MCF 10A (cell line): ENCODE measurements at regions not wholly inside any gene's neighbourhood (a gene's known extent, or its start where the extent isn't known, plus 50 kb on each side); places are given as distances from the start of the nearest gene placed in this dataset.

Experiments used
- BruUV-seq: library from RNA; stranded (reverse); fragments of 400-500 nt; replicated peaks from 2 replicates; lab custom pipeline; 2021; lab: Mats Ljungman, UMichigan
- CTCF ChIA-PET: fragments of 300-600 bp; sonication (Branson Sonifier 250); formaldehyde crosslinking; extraction: SDS; loops from one replicate; lab custom pipeline; 2021; ENCODE audit warnings: antibody characterized with exemption, inconsistent platforms; lab: Yijun Ruan, JAX
- POLR2A ChIA-PET: fragments of 300-600, 350-650 bp; sonication (Branson Sonifier 250); formaldehyde crosslinking; extraction: SDS; loops from one replicate; lab custom pipeline; 2020; ENCODE audit warnings: antibody characterized with exemption, inconsistent platforms; lab: Yijun Ruan, JAX
- DNase-seq: peaks from one replicate; pipeline ENCODE4 v3.0.0-alpha.2; 2018; ENCODE audit not compliant: unreplicated experiment
- H3K27ac Mint-ChIP-seq: one replicate; pipeline ENCODE4 v1.8.0; 2022; ENCODE audit warnings: mild to moderate bottlenecking, low read depth, mixed read lengths; ENCODE audit not compliant: unreplicated experiment
- H3K27me3 Mint-ChIP-seq: one replicate; pipeline ENCODE4 v1.8.0; 2022; ENCODE audit warnings: mixed read lengths; ENCODE audit not compliant: insufficient read depth, unreplicated experiment
- H3K36me3 Mint-ChIP-seq: one replicate; pipeline ENCODE4 v1.8.0; 2022; ENCODE audit warnings: mild to moderate bottlenecking, moderate library complexity, mixed read lengths; ENCODE audit not compliant: insufficient read depth, unreplicated experiment
- H3K4me1 Mint-ChIP-seq: one replicate; pipeline ENCODE4 v1.8.0; 2022; ENCODE audit warnings: mixed read lengths; ENCODE audit not compliant: insufficient read depth, unreplicated experiment
- H3K4me3 Mint-ChIP-seq: one replicate; pipeline ENCODE4 v1.8.0; 2022; ENCODE audit warnings: mild to moderate bottlenecking, moderate library complexity, mixed read lengths; ENCODE audit not compliant: unreplicated experiment
- H3K9me3 Mint-ChIP-seq: one replicate; pipeline ENCODE4 v1.8.0; 2022; ENCODE audit warnings: mixed read lengths; ENCODE audit not compliant: unreplicated experiment
- CTCF ChIP-seq: fragments of 200-600 bp; IDR thresholded peaks from one replicate; pipeline ENCODE4 v1.8.0; 2022; ENCODE audit warnings: antibody characterized with exemption, mild to moderate bottlenecking; ENCODE audit not compliant: unreplicated experiment
- intact Hi-C: fragments of 100-400 bp; cut with micrococcal nuclease; formaldehyde crosslinking; loops from 2 replicates; pipeline ENCODE4 v1.14.1; 2022

GRCh38 chr2:187011206-187011832 lies 162.3 kb upstream of the ZSWIM2 start:
- ChIA-PET POLR2A (no interaction called here), CTCF (interaction anchor here (0.6 kb wide), 1 partner anchor 976 kb away, joined by 3 read pairs; no protein-coding TSS in a partner anchor)
- BruUV-seq: no TSS peak
- Mint-ChIP-seq H3K27ac (peak overlapping the region; percentile 15), H3K4me3 (no peak overlapping the region), H3K27me3 (no peaks in the 10 kb centered on the region), H3K36me3 (no peaks in the 10 kb centered on the region), H3K4me1 (no peaks in the 10 kb centered on the region), H3K9me3 (no peaks in the 10 kb centered on the region)
- no peak for TF ChIP-seq CTCF
- intact Hi-C loops: no loop called here
- DNase-seq: no peak

- no TSS peak for BruUV-seq
- peak; percentile 50 for DNase-seq
- no peak for TF ChIP-seq CTCF
- H3K9me3 Mint-ChIP-seq: no peaks in the 10 kb centered on the region
- H3K4me3 Mint-ChIP-seq: no peak overlapping the region
- intact Hi-C loops: no loop called here
- no peak overlapping the region for H3K27ac Mint-ChIP-seq
- no peaks in the 10 kb centered on the region for H3K27me3 Mint-ChIP-seq
- POLR2A ChIA-PET: no interaction called here
- H3K36me3 Mint-ChIP-seq: no peaks in the 10 kb centered on the region
- CTCF ChIA-PET: interaction anchor here (0.7 kb wide), 1 partner anchor 147 kb away, joined by 5 read pairs; no protein-coding TSS in a partner anchor
- no peaks in the 10 kb centered on the region for H3K4me1 Mint-ChIP-seq
Measured at GRCh38 chr2:187009483-187010239, 160.7 kb upstream of the ZSWIM2 start.

- no peak overlapping the region for H3K27ac Mint-ChIP-seq
- ChIA-PET CTCF (no interaction called here), POLR2A (no interaction called here)
- no peaks in the 10 kb centered on the region for H3K36me3 Mint-ChIP-seq
- no peak for TF ChIP-seq CTCF
- intact Hi-C loops: no loop called here
- DNase-seq: peak; percentile 27
- H3K4me3 Mint-ChIP-seq: no peak overlapping the region
- H3K27me3 Mint-ChIP-seq: no peaks in the 10 kb centered on the region
- peaks cover 2% of the 10 kb centered on the region for H3K9me3 Mint-ChIP-seq
- BruUV-seq: no TSS peak
- no peaks in the 10 kb centered on the region for H3K4me1 Mint-ChIP-seq
Measured at GRCh38 chr2:187008111-187008510, 159.1 kb upstream of the ZSWIM2 start.

- Mint-ChIP-seq H3K4me3 (no peak overlapping the region), H3K9me3 (peaks cover 7% of the 10 kb centered on the region), H3K4me1 (no peaks in the 10 kb centered on the region), H3K27me3 (no peaks in the 10 kb centered on the region), H3K36me3 (no peaks in the 10 kb centered on the region), H3K27ac (no peak overlapping the region)
- ChIA-PET POLR2A (no interaction called here), CTCF (no interaction called here)
- DNase-seq: no peak
- no peak for TF ChIP-seq CTCF
- BruUV-seq: no TSS peak
- intact Hi-C loops: no loop called here
Measured at GRCh38 chr2:187003611-187004010, 154.6 kb upstream of the ZSWIM2 start.
